Adrenal gland (tissue), 9 donors: ENCODE measurements at regions not wholly inside any gene's neighbourhood (a gene's known extent, or its start where the extent isn't known, plus 50 kb on each side); places are given as distances from the start of the nearest gene placed in this dataset.

Experiments used
- DNase-seq, 7 donors: peaks; one replicate each; pipeline ENCODE4 v3.0.0-alpha.2; 2019 to 2020
- H3K27ac ChIP-seq, 5 donors: fragments of 200-600 bp; sonication (generic) in 4 of 5; 1 replicate in 3 of 5; 2 replicates in 2 of 5; pipeline versions ENCODE4 v1.5.1 to v1.8.0; 2016 to 2020; ENCODE audit warnings: mild to moderate bottlenecking in 1 of 5
- H3K27me3 ChIP-seq: fragments of 200-600 bp; 2 replicates; pipeline ENCODE4 v1.8.0; 2021
- H3K36me3 ChIP-seq, 2 donors: fragments of 200-600 bp; replicated peaks in 1 of 2; 1 replicate in 1 of 2; 2 replicates in 1 of 2; pipeline versions ENCODE4 v1.5.1 to v1.8.0; 2018 to 2022
- H3K4me1 ChIP-seq, 2 donors: fragments of 200-600 bp; replicated peaks in 1 of 2; 1 replicate in 1 of 2; 2 replicates in 1 of 2; pipeline versions ENCODE4 v1.5.1 to v1.8.0; 2018 to 2021
- H3K4me3 ChIP-seq, 4 donors: fragments of 200-600 bp; sonication (generic) in 3 of 4; one replicate each; pipeline ENCODE4 v1.5.1; 2016 to 2018
- H3K9me3 ChIP-seq, 3 donors: fragments of 200-600 bp; sonication (generic) in 1 of 3; replicated peaks in 1 of 3; 1 replicate in 2 of 3; 2 replicates in 1 of 3; pipeline versions ENCODE4 v1.5.1 to v1.8.0; 2016 to 2021
- CTCF ChIP-seq, 6 experiments: fragments of 450-650 bp in 4 of 6; fragments of 200-600 bp in 2 of 6; sonication (generic) in 1 of 6; IDR thresholded peaks; 1 replicate in 5 of 6; 2 replicates in 1 of 6; pipeline versions ENCODE4 v1.5.1 to v1.8.0; 2016 to 2021; ENCODE audit warnings: antibody characterized with exemption in 6 of 6, mild to moderate bottlenecking in 2 of 6, moderate library complexity in 1 of 6
- POLR2A ChIP-seq, 2 donors: fragments of 450-650 bp; IDR thresholded peaks; one replicate each; pipeline ENCODE4 v1.6.1; 2017; ENCODE audit warnings: antibody characterized with exemption in 2 of 2, mild to moderate bottlenecking in 2 of 2, moderate library complexity in 1 of 2
- WGBS, 4 donors: extraction: QIAGEN DNeasy Blood & Tissue Kit in 2 of 4; methylation state at CpG; one replicate each; pipeline versions ENCODE4 v1.1.5 to v1.1.7; 2013 to 2017; 5-methylcytosine and 5-hydroxymethylcytosine counted together
- intact Hi-C, 2 donors: fragments of 100-400 bp; cut with DNase I; formaldehyde crosslinking; loops; one replicate each; pipeline versions ENCODE4 v1.14.1 to v1.15.0; 2022 to 2023
- donor health status: healthy with polysubstance abuse.
- donor health status: Bipolar disorder and iron deficiency.
- donor health status: DM: yes; HTN: yes; CAD: no.
- donor health status: DM: no; HTN: no; CAD: no.
- donor health status: DM: no; HTN: no; CAD: no.

- intact Hi-C loops: no loop called here
- no peaks in the 10 kb centered on the region for H3K36me3 ChIP-seq
- WGBS, 4 donors: 80 to 94% (median 82%) methylated on average over 1 of the region's 1 CpG
These were observed 141.3 kb downstream of the QRSL1 start for GRCh38 chr6:106770663-106771062.

GRCh38 chr6:106770081-106770480, 140.7 kb downstream of the QRSL1 start:
- Histone ChIP-seq H3K4me3 (no peak overlapping the region), H3K9me3 (no peaks in the 10 kb centered on the region), H3K27ac (no peak overlapping the region), H3K4me1 (no peaks in the 10 kb centered on the region), H3K36me3 (no peaks in the 10 kb centered on the region), H3K27me3 (no peaks in the 10 kb centered on the region)
- WGBS, 4 donors: 70 to 82% (median 74%) methylated on average over 1 of the region's 1 CpG
- no peak for DNase-seq
- intact Hi-C loops: no loop called here
- TF ChIP-seq CTCF (IDR thresholded peaks at IDR 0.05): no peak
- no peak for TF ChIP-seq POLR2A (IDR thresholded peaks at IDR 0.05)

More at GRCh38 chr6:106770663-106771062, 141.3 kb downstream of the QRSL1 start:
- DNase-seq: no peak
- Histone ChIP-seq H3K4me1 (no peaks in the 10 kb centered on the region), H3K27ac (no peak overlapping the region), H3K27me3 (no peaks in the 10 kb centered on the region), H3K4me3 (no peak overlapping the region), H3K9me3 (no peaks in the 10 kb centered on the region)
- no peak for TF ChIP-seq POLR2A (IDR thresholded peaks at IDR 0.05)
- TF ChIP-seq CTCF (IDR thresholded peaks at IDR 0.05): no peak

GRCh38 chr6:106767271-106767670, 137.9 kb downstream of the QRSL1 start:
- H3K27me3 ChIP-seq: no peaks in the 10 kb centered on the region
- no peak overlapping the region for H3K27ac ChIP-seq
- TF ChIP-seq POLR2A (IDR thresholded peaks at IDR 0.05) (no peak), CTCF (IDR thresholded peaks at IDR 0.05) (no peak)
- no peaks in the 10 kb centered on the region for H3K4me1 ChIP-seq
- H3K36me3 ChIP-seq: no peaks in the 10 kb centered on the region
- no peak for DNase-seq
- no peaks in the 10 kb centered on the region for H3K9me3 ChIP-seq
- WGBS, 4 donors: 79 to 92% (median 86%) methylated on average over 1 of the region's 1 CpG
- intact Hi-C loops: no loop called here
- H3K4me3 ChIP-seq: no peak overlapping the region

- Histone ChIP-seq H3K9me3 (no peaks in the 10 kb centered on the region), H3K4me1 (no peaks in the 10 kb centered on the region), H3K4me3 (no peak overlapping the region), H3K36me3 (no peaks in the 10 kb centered on the region), H3K27ac (no peak overlapping the region), H3K27me3 (no peaks in the 10 kb centered on the region)
- intact Hi-C loops: no loop called here
- no peak for DNase-seq
- TF ChIP-seq POLR2A (IDR thresholded peaks at IDR 0.05): no peak
- TF ChIP-seq CTCF (IDR thresholded peaks at IDR 0.05): no peak
- WGBS, 4 donors: 54 to 70% (median 62%) methylated on average over 4 of the region's 4 CpGs
These were observed 136.8 kb downstream of the QRSL1 start for GRCh38 chr6:106766201-106766600.
